ENCODE measurements at regions not wholly inside any gene's neighbourhood (a gene's known extent, or its start where the extent isn't known, plus 50 kb on each side); places are given as distances from the start of the nearest gene placed in this dataset.

DNA sequence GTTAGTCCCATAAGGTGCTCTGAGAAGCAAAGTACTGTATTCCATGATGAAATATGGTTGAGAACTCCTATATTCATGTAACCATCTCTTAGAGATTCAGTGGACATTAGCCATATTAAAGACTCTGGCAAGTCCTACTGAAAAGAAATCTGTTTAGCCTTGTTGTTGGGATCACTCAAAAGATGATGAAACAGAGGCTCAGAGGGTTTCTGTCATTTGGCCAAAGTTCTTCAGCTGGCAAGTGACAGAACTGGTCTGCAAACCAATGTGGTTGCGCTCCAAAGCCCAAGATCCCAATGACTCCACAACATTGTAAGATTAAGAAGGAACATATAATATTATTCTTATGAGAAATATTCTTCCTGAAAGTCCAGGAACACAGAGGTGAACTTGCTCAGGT is 462.9 kb downstream of the ACTL7B start:
- no peak for FAIRE-seq
- no peaks in the 10 kb centered on the region for H3K9me3 ChIP-seq (ENCODE audit: low read length)
- intact Hi-C loops (cut with micrococcal nuclease; ENCODE audit: unreplicated experiment): no loop called here
- H3K4me3 ChIP-seq (replicated peaks in 1 of 3; ENCODE audit: insufficient read depth in 1 of 3, low read depth in 2 of 3, low read length in 3 of 3): no peak overlapping the region
- in situ Hi-C loops (cut with HindIII; ENCODE audit: extremely low pct_ligation_motif_present, low pct_unique_long_range_greater_than_20kb): no loop called here
- 0 out of 5 replicates have a peak, but pooled peaks cover 0 to 1% of the 10 kb centered on the region in 2 experiments for H3K27me3 ChIP-seq (ENCODE audit: control insufficient read depth in 1 of 2, insufficient read depth in 2 of 2, low read length in 2 of 2)
- H3K36me3 ChIP-seq (replicated peaks in 1 of 2; ENCODE audit: control insufficient read depth in 1 of 2, insufficient read depth in 2 of 2, low read length in 2 of 2): no peaks in the 10 kb centered on the region
- no peak overlapping the region for H3K4me2 ChIP-seq (ENCODE audit: low read depth, low read length)
- 83% methylated on average over 1 of the region's 1 CpG for WGBS (ENCODE audit: low lambda C conversion rate)
- no peak overlapping the region for H2AFZ ChIP-seq (ENCODE audit: low read length)
- no TSS peak for BruUV-seq (replicated peaks)
- ChIA-PET POLR2A (no interaction called here), CTCF (ENCODE audit: low intra/inter-chr PET ratio, low total read pairs) (no interaction called here)
- H3K9ac ChIP-seq (ENCODE audit: insufficient read depth, low read depth, low read length): no peak overlapping the region
- H3K79me2 ChIP-seq (ENCODE audit: insufficient read depth, low read length): no peaks in the 10 kb centered on the region
- DNase-seq (ENCODE audit: low spot score): no peak
- TF ChIP-seq ELK4 (CRISPR knock-in tag; IDR thresholded peaks at IDR 0.05; ENCODE audit: borderline replicate concordance): no peak
- no peak for TF ChIP-seq NFKBIZ (CRISPR knock-in tag; IDR thresholded peaks at IDR 0.05)
- no peak for TF ChIP-seq MED13 (CRISPR knock-in tag; IDR thresholded peaks at IDR 0.05)
- no peak for TF ChIP-seq LBX2 (CRISPR knock-in tag; IDR thresholded peaks at IDR 0.05; ENCODE audit: borderline replicate concordance)
- no peak for TF ChIP-seq KDM4B (CRISPR knock-in tag; IDR thresholded peaks at IDR 0.05)
- no peak for TF ChIP-seq ZNF580 (CRISPR knock-in tag; IDR thresholded peaks at IDR 0.05; ENCODE audit: borderline replicate concordance, low read depth)
- no peak for TF ChIP-seq ZNF75D (CRISPR knock-in tag; IDR thresholded peaks at IDR 0.05; ENCODE audit: borderline replicate concordance)
- TF ChIP-seq ZNF3 (CRISPR knock-in tag; IDR thresholded peaks at IDR 0.05): no peak
- no peak for TF ChIP-seq ZNF460 (CRISPR knock-in tag; IDR thresholded peaks at IDR 0.05; ENCODE audit: borderline replicate concordance)
- TF ChIP-seq RFXAP (CRISPR knock-in tag; IDR thresholded peaks at IDR 0.05; ENCODE audit: borderline replicate concordance): no peak
- TF ChIP-seq HNRNPL (IDR thresholded peaks at IDR 0.05; ENCODE audit: low read depth, low read length): no peak
- no peak for TF ChIP-seq CENPT (CRISPR knock-in tag; IDR thresholded peaks at IDR 0.05; ENCODE audit: low read depth)
- TF ChIP-seq, protein P1, sequence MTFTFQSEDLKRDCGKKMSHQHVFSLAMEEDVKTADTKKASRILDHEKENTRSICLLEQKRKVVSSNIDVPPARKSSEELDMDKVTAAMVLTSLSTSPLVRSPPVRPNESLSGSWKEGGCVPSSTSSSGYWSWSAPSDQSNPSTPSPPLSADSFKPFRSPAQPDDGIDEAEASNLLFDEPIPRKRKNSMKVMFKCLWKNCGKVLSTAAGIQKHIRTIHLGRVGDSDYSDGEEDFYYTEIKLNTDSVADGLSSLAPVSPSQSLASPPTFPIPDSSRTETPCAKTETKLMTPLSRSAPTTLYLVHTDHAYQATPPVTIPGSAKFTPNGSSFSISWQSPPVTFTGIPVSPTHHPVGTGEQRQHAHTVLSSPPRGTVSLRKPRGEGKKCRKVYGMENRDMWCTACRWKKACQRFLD (CRISPR knock-in tag; IDR thresholded peaks at IDR 0.05; ENCODE audit: borderline replicate concordance): no peak
- TF ChIP-seq MYNN (CRISPR knock-in tag; IDR thresholded peaks at IDR 0.05; ENCODE audit: low read depth): no peak
- no peaks in the 10 kb centered on the region for H4K20me1 ChIP-seq (ENCODE audit: insufficient read depth, low read length)
- H3K4me1 ChIP-seq (ENCODE audit: insufficient read depth, low read length): no peaks in the 10 kb centered on the region
- no peak overlapping the region for H3K27ac ChIP-seq (ENCODE audit: extremely low read length, insufficient read depth, low read length)
- ATAC-seq: no peak

Measured in HepG2 (cell line).